OCI-LY7 (cell line): ENCODE measurements at regions not wholly inside any gene's neighbourhood (a gene's known extent, or its start where the extent isn't known, plus 50 kb on each side); places are given as distances from the start of the nearest gene placed in this dataset.

Experiments
- BruUV-seq: library from RNA; stranded (reverse); fragments of 400-500 nt; replicated peaks from 2 replicates; lab custom pipeline; 2021; lab: Mats Ljungman, UMichigan
- CTCF ChIA-PET: fragments of 300-600 bp; sonication (Branson Sonifier 250); formaldehyde crosslinking; loops from one replicate; lab custom pipeline; 2022; ENCODE audit warnings: antibody characterized with exemption; ENCODE audit not compliant: unreplicated experiment; lab: Charles Lee
- POLR2A ChIA-PET: fragments of 300-600 bp; sonication (Branson Sonifier 250); formaldehyde crosslinking; loops from one replicate; lab custom pipeline; 2022; ENCODE audit warnings: antibody characterized with exemption; lab: Charles Lee
- DNase-seq: peaks from one replicate; pipeline ENCODE4 v3.0.0-alpha.2; 2015; ENCODE audit warnings: low spot score
- H2AFZ ChIP-seq: fragments of 200-600 bp; sonication (generic), shearing (Covaris generic); 2 replicates; pipeline ENCODE4 v1.6.1; 2014; ENCODE audit warnings: mild to moderate bottlenecking, antibody characterized with exemption, low read length, moderate library complexity
- H3K27ac ChIP-seq: fragments of 200-600 bp; sonication (generic); 2 replicates; pipeline ENCODE4 v1.5.1; 2014; ENCODE audit warnings: mixed run types, low read depth, mild to moderate bottlenecking, moderate library complexity, low read length, inconsistent platforms; ENCODE audit not compliant: poor library complexity, severe bottlenecking
- H3K36me3 ChIP-seq: fragments of 200-600 bp; sonication (generic); 2 replicates; pipeline ENCODE4 v1.6.1; 2014; ENCODE audit warnings: mild to moderate bottlenecking, antibody characterized with exemption, low read length, moderate library complexity, mixed read lengths; ENCODE audit not compliant: insufficient read depth
- H3K4me1 ChIP-seq: fragments of 200-600 bp; sonication (generic); 2 replicates; pipeline ENCODE4 v1.5.1; 2014; ENCODE audit warnings: mild to moderate bottlenecking, low read length; ENCODE audit not compliant: insufficient read depth, poor library complexity, severe bottlenecking
- H3K4me2 ChIP-seq: fragments of 200-600 bp; sonication (generic); 2 replicates; pipeline ENCODE4 v1.6.1; 2014; ENCODE audit warnings: mild to moderate bottlenecking, low read length
- H3K4me3 ChIP-seq: fragments of 200-600 bp; sonication (generic); 2 replicates; pipeline ENCODE4 v1.5.1; 2014; ENCODE audit warnings: mild to moderate bottlenecking, low read depth, low read length; ENCODE audit not compliant: poor library complexity, severe bottlenecking
- H3K79me2 ChIP-seq: fragments of 200-600 bp; sonication (generic); 2 replicates; pipeline ENCODE4 v1.6.1; 2016; ENCODE audit warnings: low read depth, mild to moderate bottlenecking, low read length, moderate library complexity, mixed read lengths; ENCODE audit not compliant: insufficient read depth
- H3K9me2 ChIP-seq: fragments of 200-600 bp; sonication (generic); 2 replicates; pipeline ENCODE4 v1.6.1; 2016; ENCODE audit warnings: mild to moderate bottlenecking, low read length, mixed read lengths; ENCODE audit not compliant: insufficient read depth
- H3K9me3 ChIP-seq: fragments of 200-600 bp; sonication (generic); 2 replicates; pipeline ENCODE4 v1.6.1; 2014; ENCODE audit warnings: mild to moderate bottlenecking, mixed run types, low read length, mixed read lengths
- H4K20me1 ChIP-seq: fragments of 200-600 bp; sonication (generic); 2 replicates; pipeline ENCODE4 v1.6.1; 2014; ENCODE audit warnings: mild to moderate bottlenecking, antibody characterized with exemption, low read length, moderate library complexity, mixed read lengths; ENCODE audit not compliant: insufficient read depth
- EZH2phosphoT487 ChIP-seq: fragments of 200-600 bp; sonication (generic); IDR thresholded peaks from 2 replicates; pipeline ENCODE4 v1.6.1; 2018; ENCODE audit warnings: low read depth, borderline replicate concordance, mild to moderate bottlenecking, mixed run types, antibody characterized with exemption, low read length, moderate library complexity, mixed read lengths
- intact Hi-C: fragments of 100-400 bp; cut with micrococcal nuclease; formaldehyde crosslinking; loops from one replicate; pipeline ENCODE4 v1.10.0; 2022; ENCODE audit not compliant: unreplicated experiment
- TF ChIP-seq, protein P1 (sequence below): fragments of 200-600 bp; sonication (generic); conservative IDR thresholded peaks from 2 replicates; pipeline ENCODE4 v1.5.1; 2014; ENCODE audit warnings: mild to moderate bottlenecking, antibody characterized with exemption, low read length, moderate library complexity, mixed read lengths

- Histone ChIP-seq H3K79me2 (no peaks in the 10 kb centered on the region), H3K4me2 (no peak overlapping the region), H2AFZ (no peak overlapping the region), H4K20me1 (no peaks in the 10 kb centered on the region), H3K4me3 (no peak overlapping the region), H3K36me3 (no peaks in the 10 kb centered on the region), H3K27ac (no peak overlapping the region), H3K9me2 (no peaks in the 10 kb centered on the region), H3K9me3 (no peaks in the 10 kb centered on the region), H3K4me1 (no peaks in the 10 kb centered on the region)
- POLR2A ChIA-PET, result no interaction called here
- no TSS peak for BruUV-seq
- intact Hi-C loops, result no loop called here
- CTCF ChIA-PET, result no interaction called here
- no peak for TF ChIP-seq EZH2phosphoT487
- TF ChIP-seq, protein P1, sequence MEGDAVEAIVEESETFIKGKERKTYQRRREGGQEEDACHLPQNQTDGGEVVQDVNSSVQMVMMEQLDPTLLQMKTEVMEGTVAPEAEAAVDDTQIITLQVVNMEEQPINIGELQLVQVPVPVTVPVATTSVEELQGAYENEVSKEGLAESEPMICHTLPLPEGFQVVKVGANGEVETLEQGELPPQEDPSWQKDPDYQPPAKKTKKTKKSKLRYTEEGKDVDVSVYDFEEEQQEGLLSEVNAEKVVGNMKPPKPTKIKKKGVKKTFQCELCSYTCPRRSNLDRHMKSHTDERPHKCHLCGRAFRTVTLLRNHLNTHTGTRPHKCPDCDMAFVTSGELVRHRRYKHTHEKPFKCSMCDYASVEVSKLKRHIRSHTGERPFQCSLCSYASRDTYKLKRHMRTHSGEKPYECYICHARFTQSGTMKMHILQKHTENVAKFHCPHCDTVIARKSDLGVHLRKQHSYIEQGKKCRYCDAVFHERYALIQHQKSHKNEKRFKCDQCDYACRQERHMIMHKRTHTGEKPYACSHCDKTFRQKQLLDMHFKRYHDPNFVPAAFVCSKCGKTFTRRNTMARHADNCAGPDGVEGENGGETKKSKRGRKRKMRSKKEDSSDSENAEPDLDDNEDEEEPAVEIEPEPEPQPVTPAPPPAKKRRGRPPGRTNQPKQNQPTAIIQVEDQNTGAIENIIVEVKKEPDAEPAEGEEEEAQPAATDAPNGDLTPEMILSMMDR, result no peak
- DNase-seq, result no peak
Measured at GRCh38 chr4:75172551-75172950, 239.6 kb downstream of the PARM1 start.

- POLR2A ChIA-PET, result no interaction called here
Measured at GRCh38 chr4:75169427-75169826, 236.5 kb downstream of the PARM1 start.

GRCh38 chr4:75169020-75169419, 236.1 kb downstream of the PARM1 start:
- no peaks in the 10 kb centered on the region for H3K9me3 ChIP-seq
- CTCF ChIA-PET, result no interaction called here
- no peaks in the 10 kb centered on the region for H3K4me1 ChIP-seq
- BruUV-seq, result no TSS peak
- no peak overlapping the region for H2AFZ ChIP-seq
- H3K79me2 ChIP-seq, result no peaks in the 10 kb centered on the region
- no peak overlapping the region for H3K4me3 ChIP-seq
- no peak for DNase-seq
- no peaks in the 10 kb centered on the region for H3K36me3 ChIP-seq
- no peak overlapping the region for H3K27ac ChIP-seq
- intact Hi-C loops, result no loop called here
- no peak overlapping the region for H3K4me2 ChIP-seq
- POLR2A ChIA-PET, result no interaction called here
- H3K9me2 ChIP-seq, result no peaks in the 10 kb centered on the region
- H4K20me1 ChIP-seq, result no peaks in the 10 kb centered on the region
- TF ChIP-seq, protein P1, result no peak
- no peak for TF ChIP-seq EZH2phosphoT487

More at GRCh38 chr4:75169427-75169826, 236.5 kb downstream of the PARM1 start:
- TF ChIP-seq EZH2phosphoT487, result no peak
- TF ChIP-seq, protein P1, result no peak
- no peaks in the 10 kb centered on the region for H3K9me2 ChIP-seq
- H3K79me2 ChIP-seq, result no peaks in the 10 kb centered on the region
- no peak overlapping the region for H3K4me3 ChIP-seq
- CTCF ChIA-PET, result no interaction called here
- no TSS peak for BruUV-seq
- H2AFZ ChIP-seq, result no peak overlapping the region
- no peaks in the 10 kb centered on the region for H3K36me3 ChIP-seq
- no peaks in the 10 kb centered on the region for H4K20me1 ChIP-seq
- no peaks in the 10 kb centered on the region for H3K9me3 ChIP-seq
- intact Hi-C loops, result no loop called here
- no peak overlapping the region for H3K4me2 ChIP-seq
- no peaks in the 10 kb centered on the region for H3K4me1 ChIP-seq
- DNase-seq, result no peak
- no peak overlapping the region for H3K27ac ChIP-seq
